ENCODE measurements at regions not wholly inside any gene's neighbourhood (a gene's known extent, or its start where the extent isn't known, plus 50 kb on each side); places are given as distances from the start of the nearest gene placed in this dataset.

GRCh38 chr7:121605317-121605680 is 209.2 kb upstream of the FAM3C start:
- TF ChIP-seq POLR2A (IDR thresholded peaks at IDR 0.05; ENCODE audit: low read depth, low read length): no peak
- TF ChIP-seq POLR2AphosphoS5 (IDR thresholded peaks at IDR 0.05; ENCODE audit: low read depth, low read length): no peak
- TF ChIP-seq TAF1 (IDR thresholded peaks at IDR 0.05; ENCODE audit: low read depth, low read length): no peak
- TF ChIP-seq POU2F2 (IDR thresholded peaks at IDR 0.05; ENCODE audit: low read depth, low read length): no peak
- no peak for TF ChIP-seq SPI1 (IDR thresholded peaks at IDR 0.05; ENCODE audit: low read depth, low read length)

All from GM12891 (cell line).